Parathyroid adenoma (tissue), 2 donors: ENCODE measurements at regions not wholly inside any gene's neighbourhood (a gene's known extent, or its start where the extent isn't known, plus 50 kb on each side); places are given as distances from the start of the nearest gene placed in this dataset.

Experiments
- H2AFZ ChIP-seq: fragments of 300-600 bp; sonication (generic); one replicate; pipeline ENCODE4 v1.7.0; 2017; ENCODE audit warnings: antibody characterized with exemption, mild to moderate bottlenecking
- H3K27ac ChIP-seq: fragments of 300-600 bp; sonication (generic); one replicate; pipeline ENCODE4 v1.7.0; 2017
- H3K27me3 ChIP-seq: fragments of 300-600 bp; sonication (generic); one replicate; pipeline ENCODE4 v1.7.0; 2017; ENCODE audit warnings: low read length; ENCODE audit not compliant: control insufficient read depth, insufficient read depth
- H3K36me3 ChIP-seq: fragments of 300-600 bp; sonication (generic); one replicate; pipeline ENCODE4 v1.7.0; 2017; ENCODE audit warnings: low read length; ENCODE audit not compliant: control insufficient read depth, insufficient read depth
- H3K4me1 ChIP-seq: fragments of 300-600 bp; sonication (generic); one replicate; pipeline ENCODE4 v1.7.0; 2017; ENCODE audit warnings: control low read depth
- H3K4me2 ChIP-seq: fragments of 300-600 bp; sonication (generic); one replicate; pipeline ENCODE4 v1.7.0; 2017; ENCODE audit warnings: low read length
- H3K4me3 ChIP-seq: fragments of 300-600 bp; sonication (generic); one replicate; pipeline ENCODE4 v1.7.0; 2017; ENCODE audit warnings: low read depth, low read length
- H3K79me2 ChIP-seq: fragments of 300-600 bp; sonication (generic); one replicate; pipeline ENCODE4 v1.7.0; 2017; ENCODE audit warnings: control low read depth
- H3K9ac ChIP-seq: fragments of 300-600 bp; sonication (generic); one replicate; pipeline ENCODE4 v1.7.0; 2017; ENCODE audit warnings: mild to moderate bottlenecking
- H3K9me3 ChIP-seq: fragments of 300-600 bp; sonication (generic); one replicate; pipeline ENCODE4 v1.7.0; 2017; ENCODE audit warnings: low read length; ENCODE audit not compliant: control insufficient read depth
- CTCF ChIP-seq: fragments of 300-600 bp; sonication (generic); IDR thresholded peaks from one replicate; pipeline ENCODE4 v1.7.0; 2017; ENCODE audit warnings: antibody characterized with exemption, mild to moderate bottlenecking
- donor health status: primary hyperparathyroidism.

- no peak overlapping the region for H3K9ac ChIP-seq
- H2AFZ ChIP-seq, result no peak overlapping the region
- no peaks in the 10 kb centered on the region for H3K79me2 ChIP-seq
- no peaks in the 10 kb centered on the region for H3K36me3 ChIP-seq
- no peak for TF ChIP-seq CTCF
- H3K4me3 ChIP-seq, result no peak overlapping the region
- no peaks in the 10 kb centered on the region for H3K27me3 ChIP-seq
- no peak overlapping the region for H3K27ac ChIP-seq
- no peaks in the 10 kb centered on the region for H3K4me1 ChIP-seq
- H3K9me3 ChIP-seq, result no peaks in the 10 kb centered on the region
- H3K4me2 ChIP-seq, result no peak overlapping the region
Observed at GRCh38 chr2:220341014-220341413, 713.6 kb downstream of the SLC4A3 start.

- TF ChIP-seq CTCF, result no peak
- Histone ChIP-seq H3K27ac (no peak overlapping the region), H3K4me3 (no peak overlapping the region), H3K4me2 (no peak overlapping the region), H2AFZ (no peak overlapping the region), H3K9ac (no peak overlapping the region), H3K27me3 (no peaks in the 10 kb centered on the region), H3K79me2 (no peaks in the 10 kb centered on the region), H3K36me3 (no peaks in the 10 kb centered on the region), H3K4me1 (no peaks in the 10 kb centered on the region), H3K9me3 (no peaks in the 10 kb centered on the region)
Observed at GRCh38 chr2:220346919-220347318, 719.5 kb downstream of the SLC4A3 start.

GRCh38 chr2:220347626-220348025 lies 720.2 kb downstream of the SLC4A3 start:
- H3K36me3 ChIP-seq, result no peaks in the 10 kb centered on the region
- H3K27me3 ChIP-seq, result no peaks in the 10 kb centered on the region
- TF ChIP-seq CTCF, result no peak
- H3K4me2 ChIP-seq, result no peak overlapping the region
- no peak overlapping the region for H3K4me3 ChIP-seq
- H3K9me3 ChIP-seq, result no peaks in the 10 kb centered on the region
- H3K4me1 ChIP-seq, result no peaks in the 10 kb centered on the region
- no peaks in the 10 kb centered on the region for H3K79me2 ChIP-seq
- H2AFZ ChIP-seq, result no peak overlapping the region
- no peak overlapping the region for H3K9ac ChIP-seq
- no peak overlapping the region for H3K27ac ChIP-seq

- Histone ChIP-seq H3K9me3 (no peaks in the 10 kb centered on the region), H3K27me3 (no peaks in the 10 kb centered on the region), H3K4me1 (no peaks in the 10 kb centered on the region), H3K79me2 (no peaks in the 10 kb centered on the region), H3K36me3 (no peaks in the 10 kb centered on the region), H3K4me3 (no peak overlapping the region), H3K27ac (no peak overlapping the region), H3K4me2 (no peak overlapping the region), H3K9ac (no peak overlapping the region), H2AFZ (no peak overlapping the region)
- no peak for TF ChIP-seq CTCF
Observed at GRCh38 chr2:220348206-220348605, 720.8 kb downstream of the SLC4A3 start.

- no peaks in the 10 kb centered on the region for H3K79me2 ChIP-seq
- H3K27me3 ChIP-seq, result no peaks in the 10 kb centered on the region
- H2AFZ ChIP-seq, result no peak overlapping the region
- H3K36me3 ChIP-seq, result no peaks in the 10 kb centered on the region
- H3K4me1 ChIP-seq, result peaks cover 7% of the 10 kb centered on the region
- no peak for TF ChIP-seq CTCF
- no peak overlapping the region for H3K27ac ChIP-seq
- no peaks in the 10 kb centered on the region for H3K9me3 ChIP-seq
- no peak overlapping the region for H3K4me2 ChIP-seq
- H3K9ac ChIP-seq, result no peak overlapping the region
- H3K4me3 ChIP-seq, result no peak overlapping the region
Observed at GRCh38 chr2:220353897-220354296, 726.5 kb downstream of the SLC4A3 start.
